ENCODE measurements at regions not wholly inside any gene's neighbourhood (a gene's known extent, or its start where the extent isn't known, plus 50 kb on each side); places are given as distances from the start of the nearest gene placed in this dataset.

DNA sequence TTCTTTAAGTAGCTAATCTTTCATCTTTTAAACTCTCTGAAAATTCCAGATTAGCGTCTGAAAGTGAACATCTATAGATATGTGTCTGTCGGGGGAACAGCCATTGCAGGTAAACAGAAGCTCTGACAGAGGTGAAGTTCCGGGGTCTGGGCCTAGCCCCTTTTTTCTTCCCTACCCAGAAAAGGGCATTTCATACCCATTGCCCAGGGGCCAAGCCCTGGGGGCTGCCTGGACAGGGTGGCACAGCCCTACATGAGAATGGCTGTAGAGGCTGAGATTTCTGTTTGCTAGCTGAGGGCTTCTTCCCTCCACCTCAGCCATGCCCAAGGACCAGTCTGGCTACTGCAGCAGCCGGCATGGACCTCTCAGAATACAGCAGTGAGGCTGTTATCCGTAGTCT lies 327.0 kb upstream of the PLET1 start:
- Histone ChIP-seq H3K9me3 (ENCODE audit: control insufficient read depth, insufficient read depth, low read length) (no peaks in the 10 kb centered on the region), H3K9me1 (ENCODE audit: insufficient read depth, low read length) (no peaks in the 10 kb centered on the region), H2BK15ac (ENCODE audit: low read depth, low read length) (no peak overlapping the region), H2BK5ac (ENCODE audit: low read depth, low read length, poor library complexity, severe bottlenecking) (no peak overlapping the region), H2BK20ac (ENCODE audit: low read depth, low read length) (no peak overlapping the region), H3K79me1 (ENCODE audit: low read depth in 1 of 2, low read length in 2 of 2) (no peaks in the 10 kb centered on the region), H3K4me1 (ENCODE audit: control insufficient read depth, insufficient read depth, low read length) (no peaks in the 10 kb centered on the region), H3K14ac (replicated peaks; ENCODE audit: low read depth, low read length) (no peak overlapping the region), H3K56ac (ENCODE audit: extremely low read depth, insufficient read depth, low read length) (no peak overlapping the region), H3K9ac (ENCODE audit: low read depth, low read length) (no peak overlapping the region), H3K4me2 (ENCODE audit: low read depth, low read length) (no peak overlapping the region), H3K4ac (ENCODE audit: low read depth, low read length) (no peak overlapping the region), H4K5ac (ENCODE audit: low read depth, low read length) (no peak overlapping the region), H3K18ac (ENCODE audit: low read depth, low read length) (no peak overlapping the region), H4K91ac (ENCODE audit: insufficient read depth, low read depth, low read length) (no peak overlapping the region), H2AFZ (replicated peaks; ENCODE audit: low read length, poor library complexity) (no peak overlapping the region), H2BK120ac (ENCODE audit: low read depth, low read length) (no peak overlapping the region), H4K8ac (ENCODE audit: low read depth in 2 of 2, low read length in 2 of 2) (no peak overlapping the region), H3K36me3 (ENCODE audit: control insufficient read depth, insufficient read depth, low read length) (no peaks in the 10 kb centered on the region), H3K23ac (ENCODE audit: low read depth, low read length) (no peak overlapping the region), H4K20me1 (ENCODE audit: insufficient read depth, low read length) (no peaks in the 10 kb centered on the region), H3K27me3 (ENCODE audit: control insufficient read depth, insufficient read depth, low read length) (peaks cover 16% of the 10 kb centered on the region), H2AK9ac (replicated peaks; ENCODE audit: low read depth, low read length, poor library complexity) (no peak overlapping the region), H3K4me3 (ENCODE audit: insufficient read depth, low read depth, low read length) (no peak overlapping the region), H3K27ac (ENCODE audit: insufficient read depth, low read length) (no peak overlapping the region), H2AK5ac (ENCODE audit: low read depth, low read length) (no peak overlapping the region)
- ATAC-seq (ENCODE audit: low read depth) (no peak), DNase-seq (no peak)
- WGBS, 2 experiments (ENCODE audit: extremely low coverage in 2 of 2, insufficient read length in 1 of 2), result 20% methylated on average over 1 of the region's 5 CpGs; no CpG with 5 or more reads in 1 of the 2 experiments
- BruUV-seq (replicated peaks), result no TSS peak
- ChIA-PET CTCF (interaction anchor here (0.6 to 2.3 kb wide), 12 partner anchors 9 to 702 kb away, joined by 3 to 26 read pairs (median 3); no protein-coding TSS in a partner anchor), POLR2A (ENCODE audit: unreplicated experiment) (no interaction called here)
- in situ Hi-C loops (cut with MboI; ENCODE audit: low sequenced_read_pairs), result loop anchor here (5.0 kb wide), 1 partner anchor 705 kb away; no protein-coding TSS in a partner anchor
- TF ChIP-seq, protein P1, sequence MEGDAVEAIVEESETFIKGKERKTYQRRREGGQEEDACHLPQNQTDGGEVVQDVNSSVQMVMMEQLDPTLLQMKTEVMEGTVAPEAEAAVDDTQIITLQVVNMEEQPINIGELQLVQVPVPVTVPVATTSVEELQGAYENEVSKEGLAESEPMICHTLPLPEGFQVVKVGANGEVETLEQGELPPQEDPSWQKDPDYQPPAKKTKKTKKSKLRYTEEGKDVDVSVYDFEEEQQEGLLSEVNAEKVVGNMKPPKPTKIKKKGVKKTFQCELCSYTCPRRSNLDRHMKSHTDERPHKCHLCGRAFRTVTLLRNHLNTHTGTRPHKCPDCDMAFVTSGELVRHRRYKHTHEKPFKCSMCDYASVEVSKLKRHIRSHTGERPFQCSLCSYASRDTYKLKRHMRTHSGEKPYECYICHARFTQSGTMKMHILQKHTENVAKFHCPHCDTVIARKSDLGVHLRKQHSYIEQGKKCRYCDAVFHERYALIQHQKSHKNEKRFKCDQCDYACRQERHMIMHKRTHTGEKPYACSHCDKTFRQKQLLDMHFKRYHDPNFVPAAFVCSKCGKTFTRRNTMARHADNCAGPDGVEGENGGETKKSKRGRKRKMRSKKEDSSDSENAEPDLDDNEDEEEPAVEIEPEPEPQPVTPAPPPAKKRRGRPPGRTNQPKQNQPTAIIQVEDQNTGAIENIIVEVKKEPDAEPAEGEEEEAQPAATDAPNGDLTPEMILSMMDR (conservative IDR thresholded peaks at IDR 0.05; ENCODE audit: low read depth, low read length), result no peak
- TF ChIP-seq RAD21 (IDR thresholded peaks at IDR 0.05; ENCODE audit: low read length) (no peak), SMC3 (IDR thresholded peaks at IDR 0.05; ENCODE audit: low read depth, low read length) (no peak), RCOR1 (IDR thresholded peaks at IDR 0.05; ENCODE audit: insufficient replicate concordance, low read length) (no peak), POLR2A (IDR thresholded peaks at IDR 0.05; ENCODE audit: low read depth, low read length) (no peak), BHLHE40 (IDR thresholded peaks at IDR 0.05; ENCODE audit: low read depth, low read length) (no peak), FOS (IDR thresholded peaks at IDR 0.05; ENCODE audit: low read depth, low read length) (no peak), CHD1 (IDR thresholded peaks at IDR 0.05; ENCODE audit: low read depth, low read length) (no peak), NFE2L2 (IDR thresholded peaks at IDR 0.05; ENCODE audit: low read depth, low read length) (no peak), CEBPB (IDR thresholded peaks at IDR 0.05; ENCODE audit: low read depth, low read length) (no peak), RFX5 (IDR thresholded peaks at IDR 0.05; ENCODE audit: low read depth, low read length) (no peak), MAZ (IDR thresholded peaks at IDR 0.05; ENCODE audit: borderline replicate concordance, low read depth, low read length) (no peak), MXI1 (IDR thresholded peaks at IDR 0.05; ENCODE audit: borderline replicate concordance, low read depth, low read length) (no peak), MAFK (IDR thresholded peaks at IDR 0.05; ENCODE audit: low read depth, low read length) (no peak)
- TF ChIP-seq, protein P2, sequence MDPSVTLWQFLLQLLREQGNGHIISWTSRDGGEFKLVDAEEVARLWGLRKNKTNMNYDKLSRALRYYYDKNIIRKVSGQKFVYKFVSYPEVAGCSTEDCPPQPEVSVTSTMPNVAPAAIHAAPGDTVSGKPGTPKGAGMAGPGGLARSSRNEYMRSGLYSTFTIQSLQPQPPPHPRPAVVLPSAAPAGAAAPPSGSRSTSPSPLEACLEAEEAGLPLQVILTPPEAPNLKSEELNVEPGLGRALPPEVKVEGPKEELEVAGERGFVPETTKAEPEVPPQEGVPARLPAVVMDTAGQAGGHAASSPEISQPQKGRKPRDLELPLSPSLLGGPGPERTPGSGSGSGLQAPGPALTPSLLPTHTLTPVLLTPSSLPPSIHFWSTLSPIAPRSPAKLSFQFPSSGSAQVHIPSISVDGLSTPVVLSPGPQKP (IDR thresholded peaks at IDR 0.05; ENCODE audit: borderline replicate concordance, low read depth, low read length), result no peak
- TF ChIP-seq, protein P3, sequence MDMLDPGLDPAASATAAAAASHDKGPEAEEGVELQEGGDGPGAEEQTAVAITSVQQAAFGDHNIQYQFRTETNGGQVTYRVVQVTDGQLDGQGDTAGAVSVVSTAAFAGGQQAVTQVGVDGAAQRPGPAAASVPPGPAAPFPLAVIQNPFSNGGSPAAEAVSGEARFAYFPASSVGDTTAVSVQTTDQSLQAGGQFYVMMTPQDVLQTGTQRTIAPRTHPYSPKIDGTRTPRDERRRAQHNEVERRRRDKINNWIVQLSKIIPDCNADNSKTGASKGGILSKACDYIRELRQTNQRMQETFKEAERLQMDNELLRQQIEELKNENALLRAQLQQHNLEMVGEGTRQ (IDR thresholded peaks at IDR 0.05; ENCODE audit: low read depth, low read length), result no peak
- dilution Hi-C loops (cut with HindIII; ENCODE audit: low sequenced_read_pairs, unreplicated experiment), result no loop called here
- intact Hi-C loops (cut with micrococcal nuclease), result loop anchor here (1.0 kb wide), 1 partner anchor 702 kb away; no protein-coding TSS in a partner anchor
